ENCODE measurements at regions not wholly inside any gene's neighbourhood (a gene's known extent, or its start where the extent isn't known, plus 50 kb on each side); places are given as distances from the start of the nearest gene placed in this dataset.

DNA sequence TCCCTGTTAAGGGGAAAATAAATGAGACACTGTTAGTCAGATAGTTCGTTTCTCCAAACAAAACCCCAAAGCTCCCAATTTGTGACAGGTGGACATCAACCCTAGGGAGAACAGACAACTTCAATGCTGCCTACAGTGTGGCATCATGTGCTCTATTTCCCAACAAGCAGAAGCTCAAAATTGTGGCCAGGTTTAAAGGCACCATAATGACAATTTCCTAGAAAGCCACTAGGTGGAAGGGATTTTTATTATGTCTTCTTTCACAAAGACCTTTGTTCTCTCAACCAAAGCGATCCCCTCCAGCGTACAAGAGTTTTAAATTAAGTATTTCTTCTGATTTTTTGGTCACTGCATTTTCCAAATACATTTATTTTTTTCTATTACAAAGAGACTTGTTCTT, 88.0 kb upstream of the MBIP start:
- no peak for DNase-seq

DNA sequence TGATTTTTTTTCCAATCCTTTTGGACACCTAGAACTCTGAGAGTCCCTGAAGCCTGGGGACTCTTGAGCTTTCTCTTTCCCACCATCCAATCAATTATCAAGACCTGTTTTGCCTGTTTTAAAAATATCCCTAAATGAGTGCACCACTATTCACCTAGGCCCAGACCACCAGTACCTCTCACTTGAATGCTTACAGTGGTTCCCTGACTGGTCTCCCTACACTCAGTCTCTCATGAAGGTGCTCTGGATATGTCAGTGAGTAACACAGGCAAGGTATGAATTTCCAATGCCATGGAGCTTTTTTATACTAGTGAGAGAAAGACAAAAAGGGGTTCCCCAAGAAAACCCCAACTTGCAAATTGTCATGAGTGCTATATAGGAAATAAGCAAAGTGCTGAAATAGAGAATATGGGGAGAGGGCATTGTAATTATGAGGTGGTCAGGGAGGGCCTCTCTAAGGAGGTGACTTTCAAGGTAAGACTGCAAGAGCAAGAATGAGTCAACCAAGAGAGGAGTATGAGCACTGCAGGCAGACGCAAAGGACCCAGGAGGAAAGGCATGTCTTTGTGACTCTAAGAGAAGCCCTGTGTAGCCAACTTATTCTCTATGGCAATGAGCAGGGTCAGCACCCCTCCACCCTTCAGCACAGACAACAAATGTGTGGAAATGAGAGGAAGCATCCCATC, 85.3 kb upstream of the MBIP start:
- DNase-seq, result no peak

DNA sequence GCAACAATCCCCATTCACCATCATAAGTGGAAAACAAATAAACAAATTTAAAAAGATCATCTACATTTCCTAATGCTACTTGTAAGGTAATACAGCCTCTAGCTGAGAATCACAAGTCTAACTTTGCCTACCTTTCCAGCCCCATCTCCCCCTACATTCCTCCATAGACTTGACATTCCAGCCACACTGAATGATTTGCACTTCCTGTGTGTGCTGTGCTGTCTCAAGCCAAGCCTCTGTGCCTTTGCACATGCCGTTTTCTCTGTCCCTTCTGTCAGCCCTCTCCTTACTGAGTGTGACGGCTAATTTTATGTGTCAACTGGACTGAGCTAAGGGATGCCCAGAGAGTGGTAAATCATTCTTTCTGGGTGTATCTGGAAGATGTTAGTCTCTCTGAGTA, 82.4 kb upstream of the MBIP start:
- no peak for DNase-seq

DNA sequence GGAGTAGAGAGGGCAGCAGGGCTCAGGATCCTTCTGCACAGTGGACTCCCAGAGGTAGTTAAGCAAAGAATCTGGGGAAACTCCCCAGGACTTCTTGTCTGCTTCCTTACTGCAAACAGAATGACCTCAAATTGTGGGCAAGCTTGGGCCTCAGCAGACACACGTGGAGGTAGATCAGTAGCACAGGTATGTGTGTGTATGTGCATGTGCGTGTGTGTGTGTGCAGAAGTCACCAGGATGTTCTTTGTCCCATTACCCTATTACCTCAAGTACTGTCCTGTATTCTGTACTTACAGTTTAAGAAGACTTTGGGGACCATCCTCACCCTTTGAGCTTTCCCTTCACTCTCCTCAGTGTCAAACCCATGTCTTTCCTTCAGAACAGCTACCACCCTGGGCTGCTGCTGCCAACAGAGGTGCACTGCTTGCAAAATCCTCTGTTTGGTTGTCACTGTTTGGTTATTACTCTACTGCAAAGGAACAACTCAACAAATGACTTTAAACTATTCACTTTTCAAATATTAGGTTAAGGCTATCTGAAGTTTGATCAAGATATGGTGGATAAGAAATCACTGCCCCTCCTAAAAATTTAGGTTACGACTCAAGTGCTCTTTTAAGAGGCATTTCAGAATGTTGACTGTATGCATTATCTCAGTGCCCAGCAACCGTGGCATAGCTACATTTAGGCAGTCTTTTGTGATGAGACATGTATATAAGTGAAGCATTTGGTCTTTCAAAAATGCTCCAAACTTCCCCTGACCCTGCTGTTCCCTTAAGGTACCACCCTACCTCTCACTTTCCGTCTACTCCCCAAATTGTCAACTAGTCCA, 78.2 kb upstream of the MBIP start:
- no peak for DNase-seq

DNA sequence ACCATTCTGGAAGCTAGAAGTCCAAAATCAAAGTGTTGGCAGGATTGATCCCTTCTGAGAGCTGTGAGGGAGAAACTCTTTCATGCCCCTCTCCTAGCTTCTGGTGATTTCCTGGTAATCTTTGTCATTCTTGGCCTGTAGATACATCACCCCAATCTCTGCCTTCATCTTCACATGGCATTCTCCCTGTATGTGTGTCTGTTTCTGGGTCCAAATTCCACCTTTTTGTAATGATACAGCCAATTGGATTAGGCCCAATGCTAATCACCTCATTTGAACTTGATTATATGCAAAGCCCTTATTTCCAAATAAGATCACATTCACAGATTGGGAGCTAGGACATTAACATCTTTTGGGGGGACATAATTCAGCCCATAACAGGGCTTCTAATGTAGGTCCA, 76.9 kb upstream of the MBIP start:
- no peak for DNase-seq

DNA sequence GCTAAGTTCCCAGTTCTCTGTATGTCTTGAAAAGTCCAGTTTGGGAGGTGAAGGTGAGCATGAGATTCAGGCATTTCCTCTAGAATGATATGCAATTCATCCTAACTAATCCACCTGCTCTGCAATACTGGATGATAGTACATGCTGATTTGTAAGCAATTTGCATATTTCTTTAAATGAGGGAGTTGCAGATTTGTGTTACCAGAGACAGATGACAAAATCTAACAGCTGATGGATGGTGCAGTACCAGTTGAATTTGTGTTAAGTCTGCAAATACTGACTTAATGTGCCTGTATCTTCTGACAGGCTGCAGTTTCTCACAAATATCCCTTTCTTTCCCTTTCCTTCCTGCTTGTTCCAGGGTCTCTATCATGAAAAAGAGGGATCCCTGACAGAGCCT, 76.4 kb upstream of the MBIP start:
- DNase-seq, result no peak

DNA sequence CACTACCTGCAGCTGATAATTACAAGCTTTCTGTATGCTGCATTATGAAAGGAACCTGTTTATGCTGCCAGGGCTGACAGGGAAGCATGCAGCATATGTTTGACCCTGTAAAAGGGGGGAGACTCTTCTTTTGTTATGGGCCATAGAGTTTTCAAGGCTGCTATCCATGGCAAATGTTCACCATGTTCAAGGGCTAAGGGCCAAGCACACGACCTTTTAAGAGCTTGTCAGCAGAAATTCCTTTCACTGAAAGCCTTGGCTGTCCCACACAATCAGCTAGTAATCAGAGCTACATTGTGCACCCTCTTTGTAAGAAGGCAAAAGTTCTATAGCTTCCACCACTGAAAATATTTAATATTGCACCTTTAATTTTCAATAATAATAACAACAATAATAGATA, 74.2 kb upstream of the MBIP start:
- DNase-seq, result no peak

DNA sequence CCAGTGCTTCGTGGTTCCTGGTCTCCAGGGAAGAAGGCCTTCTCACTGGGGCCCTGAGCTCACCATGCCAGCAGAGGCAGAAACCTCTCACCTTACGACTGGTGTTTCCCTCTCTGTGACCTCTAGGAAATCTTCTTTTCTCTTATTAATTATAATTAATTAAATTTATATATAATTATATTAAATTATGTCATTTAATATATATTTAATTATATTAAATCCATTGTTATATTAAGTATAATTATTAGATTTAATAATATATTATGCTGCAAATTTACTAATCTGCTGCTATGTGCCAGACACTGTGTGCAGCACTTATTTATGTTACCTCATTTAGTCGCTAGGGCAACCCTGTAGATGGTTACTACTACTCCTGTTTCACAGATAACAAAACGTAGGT, 70.3 kb upstream of the MBIP start:
- no peak for DNase-seq

DNA sequence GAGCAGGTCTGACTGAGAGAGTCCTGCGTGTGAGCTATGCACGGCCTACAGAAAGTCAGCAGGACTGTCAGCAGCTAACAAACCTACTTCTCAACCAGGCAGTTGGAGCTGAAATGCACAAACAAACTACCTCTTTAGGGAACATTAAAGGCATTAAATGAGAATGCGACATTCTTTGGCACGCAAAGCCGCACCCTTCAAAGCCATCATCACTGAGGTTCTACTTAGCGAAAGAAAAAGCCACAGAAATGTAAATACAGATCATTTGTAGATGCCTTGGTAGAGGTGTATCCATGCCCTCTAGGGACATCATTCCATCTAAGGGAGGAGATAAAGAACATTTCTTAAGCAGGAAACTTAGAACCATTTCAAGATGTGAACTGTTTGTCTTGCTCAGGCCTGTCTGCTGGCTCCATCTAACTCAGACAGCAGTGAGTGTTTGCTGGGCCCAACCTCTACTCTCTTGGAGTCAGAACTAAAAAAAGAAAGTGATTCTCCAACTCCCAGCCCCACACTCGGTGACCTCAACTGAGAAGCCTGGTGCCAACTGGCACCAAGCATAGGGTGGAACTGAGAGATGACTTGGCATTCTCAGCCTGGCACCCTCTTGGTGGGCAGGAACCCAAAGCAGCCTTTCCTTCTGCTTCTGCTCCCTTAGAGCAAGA, 63.5 kb upstream of the MBIP start:
- DNase-seq, result no peak

DNA sequence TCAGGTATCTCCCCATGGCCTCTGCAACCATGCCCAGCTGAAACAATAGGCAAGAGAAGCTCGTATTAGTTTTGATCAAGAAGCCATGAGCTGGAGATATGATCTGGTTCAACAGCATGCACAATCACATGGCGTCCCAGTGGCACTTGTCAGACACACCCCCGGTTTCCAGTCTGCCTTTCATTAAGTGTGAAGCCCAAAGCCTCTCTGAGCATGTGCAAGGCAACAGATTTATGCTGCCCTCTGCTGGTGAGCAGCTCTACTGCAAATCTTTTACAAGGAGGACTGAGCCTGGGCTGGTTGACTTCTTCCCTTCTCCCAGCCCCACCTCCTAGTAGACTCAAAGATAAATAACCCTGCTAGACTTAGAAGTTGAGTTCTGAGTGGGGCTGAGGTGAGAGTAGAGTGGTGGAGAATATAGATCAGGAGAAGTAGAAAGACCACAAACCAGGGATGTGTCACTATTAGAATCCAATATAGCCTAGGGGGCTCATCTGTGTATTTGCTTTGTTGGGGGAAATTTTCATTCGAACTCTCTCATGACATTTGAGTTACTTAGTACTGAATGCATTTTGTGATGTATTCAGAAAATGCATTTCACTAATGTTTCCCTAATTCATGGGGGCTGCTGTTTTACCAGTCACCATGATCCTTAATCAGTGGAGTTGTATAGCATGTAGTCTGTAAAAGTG, 53.7 kb upstream of the MBIP start:
- peak; percentile 65 for DNase-seq
